CD4-positive, alpha-beta T cell treated with Interleukin-2 at 100 ng/mL for 4 hours (primary cell): ENCODE measurements at regions not wholly inside any gene's neighbourhood (a gene's known extent, or its start where the extent isn't known, plus 50 kb on each side); places are given as distances from the start of the nearest gene placed in this dataset.

Source experiments
- DNase-seq: peaks from one replicate; pipeline ENCODE4 v3.0.0-alpha.2; 2020; ENCODE audit warnings: low spot score

DNA sequence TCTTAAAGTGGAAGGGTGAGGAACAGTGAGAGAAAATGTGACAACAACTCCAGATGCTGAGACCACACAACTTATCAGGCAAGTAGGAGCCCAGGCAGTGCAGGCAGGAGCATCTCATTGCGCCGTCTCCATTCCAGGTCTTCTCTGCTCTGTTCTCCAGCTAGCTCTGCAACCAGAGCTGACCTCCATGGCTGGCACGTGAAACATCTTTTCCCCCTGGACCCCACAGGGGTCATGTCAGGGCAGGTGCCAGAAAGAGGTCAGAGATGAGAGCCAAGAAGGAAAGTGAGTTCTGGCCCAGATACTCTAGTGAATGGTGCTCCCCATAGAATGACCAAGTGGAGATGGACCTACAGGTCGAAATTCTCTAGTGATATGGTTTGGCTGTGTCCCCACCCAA lies 281.4 kb downstream of the SMOC2 start:
- no peak for DNase-seq

DNA sequence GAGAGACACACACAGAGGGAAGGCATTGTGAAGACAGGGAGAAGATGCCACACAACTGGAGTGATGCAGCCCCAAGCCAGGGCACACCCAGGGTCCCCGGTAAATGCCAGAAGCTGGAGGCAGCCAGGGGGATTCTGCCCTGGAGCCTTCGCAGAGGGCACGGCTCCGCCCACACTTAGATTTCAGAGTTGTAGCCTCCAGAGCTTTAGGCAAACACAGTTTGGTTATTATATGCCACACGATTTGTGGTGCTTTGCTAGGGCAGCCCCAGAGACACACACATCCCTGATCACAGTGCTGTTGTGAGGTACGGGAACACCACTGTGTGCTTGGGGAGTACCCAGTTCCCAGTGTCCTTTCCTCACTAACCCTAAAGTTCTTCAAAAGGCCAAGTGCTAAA lies 280.6 kb downstream of the SMOC2 start:
- DNase-seq, result no peak

DNA sequence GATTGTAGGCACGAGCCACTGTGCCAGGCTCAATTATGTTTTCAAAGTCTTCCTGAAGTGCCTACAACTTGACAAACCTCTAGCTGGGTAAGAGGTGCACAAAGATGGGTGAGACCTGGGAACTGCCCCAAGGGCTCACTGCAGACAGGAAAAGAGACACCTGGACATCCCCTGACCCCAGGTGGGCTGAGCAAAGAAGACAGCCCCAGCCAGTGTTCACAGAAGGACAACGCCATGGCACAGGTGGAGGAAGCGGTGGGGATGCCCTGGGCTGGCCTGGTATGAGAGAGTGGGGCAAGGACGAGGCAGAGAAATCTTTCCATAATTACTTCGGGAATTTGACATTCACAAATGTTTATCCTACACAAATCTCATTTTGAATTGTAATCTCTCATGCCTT lies 278.9 kb downstream of the SMOC2 start:
- DNase-seq, result no peak

DNA sequence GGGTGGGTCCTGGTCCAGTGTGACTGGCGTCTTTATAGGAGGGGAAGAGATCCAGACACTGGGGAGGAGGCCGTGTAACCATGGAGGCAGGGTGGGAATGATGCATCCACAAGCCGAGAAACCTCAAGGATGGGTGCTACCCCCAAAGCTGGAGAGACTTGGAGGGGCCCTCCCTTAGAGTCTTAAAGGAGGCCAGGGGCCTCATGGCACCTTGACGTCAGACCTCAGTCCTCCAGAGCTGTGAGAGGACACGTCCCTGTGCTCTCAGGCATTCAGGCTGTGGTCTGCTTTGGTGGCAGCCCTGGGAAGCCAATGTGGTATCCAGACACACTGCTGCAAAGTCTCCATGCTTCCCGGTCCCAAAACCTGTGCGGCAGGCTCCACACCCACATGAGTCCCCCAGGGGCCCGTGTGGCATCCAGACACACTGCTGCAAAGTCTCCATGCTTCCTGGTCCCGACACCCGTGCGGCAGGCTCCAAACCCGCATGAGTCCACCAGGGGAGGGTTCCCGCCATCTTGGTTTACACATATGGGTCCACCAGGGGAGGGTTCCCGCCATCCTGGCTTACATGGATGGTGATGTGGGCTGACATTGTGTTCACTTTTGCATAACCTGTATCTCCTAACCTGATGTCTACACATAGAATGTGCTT lies 278.0 kb downstream of the SMOC2 start:
- DNase-seq, result no peak
